ENCODE measurements at regions not wholly inside any gene's neighbourhood (a gene's known extent, or its start where the extent isn't known, plus 50 kb on each side); places are given as distances from the start of the nearest gene placed in this dataset.

GRCh38 chr4:100696531-100696930, 178.7 kb upstream of the EMCN start (continued):
- TF ChIP-seq ZNF425 (CRISPR knock-in tag; conservative IDR thresholded peaks at IDR 0.05), result no peak
- no peak for TF ChIP-seq NR3C1 (CRISPR knock-in tag; conservative IDR thresholded peaks at IDR 0.05; ENCODE audit: low read depth)
- no peak for TF ChIP-seq NR1H2 (CRISPR knock-in tag; IDR thresholded peaks at IDR 0.05)
- TF ChIP-seq ZNF219 (CRISPR knock-in tag; IDR thresholded peaks at IDR 0.05; ENCODE audit: borderline replicate concordance), result no peak
- TF ChIP-seq GTF2I (CRISPR knock-in tag; conservative IDR thresholded peaks at IDR 0.05), result no peak

- Mint-ChIP-seq H3K36me3 (no peaks in the 10 kb centered on the region), H3K27me3 (ENCODE audit: low read depth) (no peaks in the 10 kb centered on the region), H3K4me1 (peaks cover 8% of the 10 kb centered on the region), H3K4me3 (no peak overlapping the region), H3K9me3 (peaks cover 4% of the 10 kb centered on the region), H3K27ac (no peak overlapping the region)
- ATAC-seq (no peak), DNase-seq (ENCODE audit: low spot score) (no peak)
- ChIA-PET POLR2A (no interaction called here), CTCF (no interaction called here)
- TF ChIP-seq USF2 (CRISPR knock-in tag; IDR thresholded peaks at IDR 0.05) (no peak), NFE2L1 (CRISPR knock-in tag; IDR thresholded peaks at IDR 0.05) (no peak), OVOL2 (CRISPR knock-in tag; IDR thresholded peaks at IDR 0.05; ENCODE audit: borderline replicate concordance) (no peak), ESRRA (CRISPR knock-in tag; IDR thresholded peaks at IDR 0.05; ENCODE audit: borderline replicate concordance) (no peak), ATF6 (CRISPR knock-in tag; IDR thresholded peaks at IDR 0.05) (no peak), ZNF232 (CRISPR knock-in tag; IDR thresholded peaks at IDR 0.05) (no peak), NFATC4 (CRISPR knock-in tag; IDR thresholded peaks at IDR 0.05) (no peak), RORB (CRISPR knock-in tag; IDR thresholded peaks at IDR 0.05) (no peak), TCF7 (CRISPR knock-in tag; IDR thresholded peaks at IDR 0.05; ENCODE audit: low read depth) (no peak), ZNF396 (CRISPR knock-in tag; IDR thresholded peaks at IDR 0.05; ENCODE audit: borderline replicate concordance) (no peak), ZNF263 (CRISPR knock-in tag; IDR thresholded peaks at IDR 0.05; ENCODE audit: low read depth) (no peak)
Measured at GRCh38 chr4:100695871-100696270, 178.0 kb upstream of the EMCN start.

- CTCF ChIA-PET, result no interaction called here
Measured at GRCh38 chr4:100695039-100695654, 177.3 kb upstream of the EMCN start.

More at GRCh38 chr4:100695039-100695654, 177.3 kb upstream of the EMCN start:
- no peak for DNase-seq (ENCODE audit: low spot score)
- POLR2A ChIA-PET, result no interaction called here
- peaks cover 8% of the 10 kb centered on the region for H3K4me1 Mint-ChIP-seq
- H3K36me3 Mint-ChIP-seq, result no peaks in the 10 kb centered on the region
- no peak for ATAC-seq
- H3K4me3 Mint-ChIP-seq, result no peak overlapping the region
- TF ChIP-seq ERG (CRISPR knock-in tag; IDR thresholded peaks at IDR 0.05) (no peak), ZNF532 (CRISPR knock-in tag; IDR thresholded peaks at IDR 0.05; ENCODE audit: borderline replicate concordance) (no peak), ZNF396 (CRISPR knock-in tag; IDR thresholded peaks at IDR 0.05; ENCODE audit: borderline replicate concordance) (no peak), ZBTB43 (CRISPR knock-in tag; IDR thresholded peaks at IDR 0.05) (no peak), ZNF317 (CRISPR knock-in tag; IDR thresholded peaks at IDR 0.05; ENCODE audit: borderline replicate concordance, low read depth) (no peak), ZSCAN18 (CRISPR knock-in tag; IDR thresholded peaks at IDR 0.05) (no peak)
- no peaks in the 10 kb centered on the region for H3K27me3 Mint-ChIP-seq (ENCODE audit: low read depth)
- no peak overlapping the region for H3K27ac Mint-ChIP-seq
- H3K9me3 Mint-ChIP-seq, result peaks cover 4% of the 10 kb centered on the region; the same call in 1 of the 2 replicates
